Head of caudate nucleus (tissue), 42 donors: ENCODE measurements at regions not wholly inside any gene's neighbourhood (a gene's known extent, or its start where the extent isn't known, plus 50 kb on each side); places are given as distances from the start of the nearest gene placed in this dataset.

Source experiments
- DNase-seq, 42 donors: peaks; one replicate each; pipeline versions ENCODE4 v3.0.0 to v3.0.0-alpha.2; 2020 to 2021; ENCODE audit warnings: mixed read lengths in 7 of 42
- intact Hi-C: fragments of 100-400 bp; cut with DNase I; formaldehyde crosslinking; loops from one replicate; pipeline ENCODE4 v1.15.0; 2022

- DNase-seq, result peak in 2 of 42 donors; percentile 26 to 34
- intact Hi-C loops, result no loop called here
Observed at GRCh38 chr22:49051491-49052022, 776.1 kb downstream of the BRD1 start.

DNA sequence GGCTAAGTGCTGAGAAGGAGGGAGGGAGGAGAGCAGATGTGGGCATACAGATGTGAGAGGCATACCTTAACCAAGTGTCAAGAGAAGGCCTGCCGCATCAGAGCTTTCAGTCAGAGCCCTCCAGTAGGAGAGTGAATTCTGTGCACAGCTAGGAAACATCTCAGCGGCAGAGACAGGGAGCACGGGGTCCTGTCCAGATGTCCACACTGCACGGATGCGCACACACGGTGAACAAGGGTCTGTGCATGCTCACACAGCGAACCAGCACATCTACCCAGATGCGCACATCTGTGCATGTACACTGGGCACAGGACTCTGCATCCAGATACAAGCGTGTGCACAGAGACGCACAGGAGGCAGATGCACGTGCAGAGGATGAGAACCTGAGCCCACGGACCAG is 778.0 kb downstream of the BRD1 start:
- intact Hi-C loops, result no loop called here
- peak in 3 of 42 donors; percentile 16 to 25 (median 24) for DNase-seq

DNA sequence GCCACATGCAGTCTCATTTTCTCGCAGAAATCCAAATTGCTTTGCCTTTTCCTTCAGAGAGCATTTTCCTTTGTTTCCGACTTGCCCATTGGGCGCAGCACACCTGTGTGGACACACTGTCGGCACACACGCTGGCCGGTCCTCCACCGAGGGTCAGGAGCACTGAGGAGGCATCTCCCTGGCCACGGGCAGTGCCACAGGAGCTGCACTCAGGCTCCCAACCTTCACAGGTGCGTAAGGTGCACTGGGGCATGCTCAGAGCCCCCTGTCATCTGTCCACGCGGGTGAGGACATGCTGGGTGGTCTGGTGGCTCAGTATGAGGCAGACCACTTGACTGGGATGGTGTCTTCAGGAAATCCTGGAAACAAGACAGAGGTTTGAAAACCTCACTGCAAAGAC is 779.1 kb downstream of the BRD1 start:
- intact Hi-C loops, result no loop called here
- peak in 3 of 42 donors; percentile 0 to 21 (median 13) for DNase-seq

- DNase-seq, result peak in 3 of 42 donors; percentile 5 to 34 (median 28)
- intact Hi-C loops, result no loop called here
Observed at GRCh38 chr22:49047447-49047846, 780.2 kb downstream of the BRD1 start.

DNA sequence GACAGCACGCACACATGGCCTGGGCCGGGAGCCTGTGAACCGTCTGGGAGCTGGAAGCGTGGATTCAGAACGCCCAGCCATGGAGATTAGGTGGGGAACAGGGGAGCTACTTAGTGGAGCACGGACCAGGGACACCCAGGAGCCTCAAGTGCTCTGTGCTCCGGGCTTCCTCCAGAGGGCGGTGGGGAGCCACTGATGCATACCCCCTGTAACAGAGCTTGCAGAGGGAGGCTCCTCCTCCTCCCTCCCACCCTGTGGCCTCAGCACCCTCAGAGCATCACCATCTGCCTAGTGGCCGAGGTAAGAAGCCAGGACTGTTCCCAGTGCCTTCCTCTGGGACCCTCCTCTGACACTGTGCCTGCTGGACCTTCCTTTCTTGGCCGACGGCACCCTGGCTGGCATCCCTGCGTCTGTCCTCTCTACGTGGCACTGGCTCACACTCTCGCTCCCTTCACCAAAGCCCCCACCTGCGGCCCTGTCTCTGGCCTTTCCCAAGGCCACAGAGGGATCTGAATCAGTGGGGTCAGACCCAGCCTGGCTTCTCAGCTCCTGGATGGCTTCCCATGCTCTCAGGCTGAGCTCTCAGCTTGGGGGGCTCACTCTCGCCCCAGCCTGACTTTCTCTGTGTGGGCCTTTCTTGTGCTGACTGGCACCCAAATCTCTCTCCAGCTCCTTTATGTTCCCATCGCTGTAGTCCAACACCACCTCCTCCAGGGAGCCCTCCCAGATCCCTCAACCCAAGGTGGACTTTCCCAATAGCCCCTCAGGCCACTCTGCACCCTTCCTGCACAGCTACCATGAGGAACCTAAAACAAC is 780.9 kb downstream of the BRD1 start:
- intact Hi-C loops, result no loop called here
- DNase-seq, result peak; percentile 43 to 85 (median 69)

DNA sequence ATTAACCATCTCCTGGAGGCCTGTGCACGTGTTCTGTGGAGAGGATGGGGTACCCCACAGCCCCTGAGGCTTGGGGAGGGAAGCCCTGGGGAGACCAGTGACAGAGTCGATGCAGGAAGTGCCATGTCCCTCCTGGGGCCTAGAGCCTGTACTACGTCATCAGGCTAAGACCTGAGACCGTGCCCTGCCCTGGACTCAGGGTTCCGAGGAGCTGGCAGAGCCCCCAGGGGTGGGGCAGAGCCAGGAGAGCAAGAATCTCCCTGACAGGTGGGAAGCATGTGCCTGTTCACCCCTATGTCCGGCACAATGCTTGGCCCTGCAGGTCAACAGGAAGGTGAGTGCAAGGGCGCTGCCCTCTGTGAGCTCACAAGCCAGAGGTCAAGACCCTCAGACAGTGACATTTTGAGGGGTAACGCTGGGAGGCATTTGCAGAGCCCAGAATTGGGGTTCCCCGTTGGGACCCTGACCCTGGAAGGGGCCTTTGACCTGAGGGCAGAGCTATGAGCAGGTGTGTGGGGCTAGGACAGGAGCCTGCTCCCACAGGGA is 781.6 kb downstream of the BRD1 start:
- peak in 2 of 42 donors; percentile 19 to 25 for DNase-seq
- intact Hi-C loops, result no loop called here

GRCh38 chr22:49045276-49045675 is 782.4 kb downstream of the BRD1 start:
- intact Hi-C loops, result no loop called here
- peak in 1 of 42 donors; percentile 26 for DNase-seq

DNA sequence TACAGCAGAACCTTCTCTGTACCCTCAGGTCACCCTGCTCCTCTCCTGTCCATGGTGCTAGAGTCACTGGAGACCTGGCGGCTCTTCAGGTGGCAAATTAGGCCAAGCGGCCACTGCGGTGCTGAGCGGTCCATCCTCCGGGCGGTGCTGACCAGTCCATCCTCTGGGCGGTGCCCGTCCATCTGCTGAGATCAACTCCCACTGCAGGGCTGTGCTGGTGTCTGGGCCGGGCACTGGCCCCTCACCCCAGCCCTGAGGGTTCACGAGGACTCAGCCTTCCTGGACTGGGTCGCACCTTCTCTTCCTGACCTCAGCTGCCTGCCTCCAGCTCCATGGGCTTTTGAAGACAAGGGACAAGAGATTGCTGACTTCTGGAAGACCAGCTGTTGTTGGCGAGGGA is 782.9 kb downstream of the BRD1 start:
- intact Hi-C loops, result no loop called here
- peak in 1 of 42 donors; percentile 12 for DNase-seq

DNA sequence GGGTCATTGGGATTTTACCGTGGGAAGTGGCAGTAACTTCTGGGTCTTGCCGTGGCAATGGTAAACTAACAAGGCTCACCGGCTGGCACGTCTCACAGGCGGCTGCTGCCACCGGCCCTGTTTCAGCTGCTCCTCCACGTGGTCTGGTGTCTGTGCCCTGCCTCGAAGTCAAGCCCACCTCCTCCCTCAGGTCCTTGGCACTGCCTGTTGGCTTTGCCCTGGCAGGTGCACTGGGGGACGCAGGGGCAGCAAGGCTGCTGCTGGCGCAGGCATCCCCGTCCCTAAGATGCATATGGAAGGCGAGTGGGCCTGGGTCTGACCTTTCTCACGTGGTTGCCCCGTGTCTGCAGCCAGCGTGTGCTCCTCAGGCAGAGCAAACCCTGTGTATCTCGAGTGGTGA is 783.6 kb downstream of the BRD1 start:
- DNase-seq, result no peak
- intact Hi-C loops, result no loop called here

- DNase-seq, result no peak
- intact Hi-C loops, result no loop called here
Observed at GRCh38 chr22:49042877-49043859, 784.5 kb downstream of the BRD1 start.

- intact Hi-C loops, result no loop called here
Observed at GRCh38 chr22:49042066-49042465, 785.6 kb downstream of the BRD1 start.

GRCh38 chr22:49040754-49041467 is 786.8 kb downstream of the BRD1 start:
- intact Hi-C loops, result no loop called here
- DNase-seq, result no peak

More at GRCh38 chr22:49042066-49042465, 785.6 kb downstream of the BRD1 start:
- no peak for DNase-seq

DNA sequence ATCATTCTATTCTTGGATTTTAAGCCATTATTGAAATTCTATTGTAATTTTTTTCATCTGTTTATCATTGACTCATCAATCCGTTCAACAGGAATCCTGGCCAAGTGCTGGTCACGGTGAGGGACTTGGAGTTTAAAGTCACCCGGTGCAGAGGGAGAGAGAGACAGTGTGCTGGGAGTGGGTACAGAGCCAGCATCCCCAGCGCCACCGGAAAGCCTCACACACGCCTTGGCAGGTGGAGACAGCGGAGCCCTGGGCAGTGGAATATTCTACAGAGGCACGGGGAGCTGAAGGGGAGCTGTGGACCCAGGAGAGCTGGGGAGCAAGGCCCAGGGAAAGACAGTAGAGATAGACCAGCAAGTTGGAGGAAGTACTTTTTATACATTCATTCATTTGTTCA is 787.6 kb downstream of the BRD1 start:
- no peak for DNase-seq
- intact Hi-C loops, result no loop called here

DNA sequence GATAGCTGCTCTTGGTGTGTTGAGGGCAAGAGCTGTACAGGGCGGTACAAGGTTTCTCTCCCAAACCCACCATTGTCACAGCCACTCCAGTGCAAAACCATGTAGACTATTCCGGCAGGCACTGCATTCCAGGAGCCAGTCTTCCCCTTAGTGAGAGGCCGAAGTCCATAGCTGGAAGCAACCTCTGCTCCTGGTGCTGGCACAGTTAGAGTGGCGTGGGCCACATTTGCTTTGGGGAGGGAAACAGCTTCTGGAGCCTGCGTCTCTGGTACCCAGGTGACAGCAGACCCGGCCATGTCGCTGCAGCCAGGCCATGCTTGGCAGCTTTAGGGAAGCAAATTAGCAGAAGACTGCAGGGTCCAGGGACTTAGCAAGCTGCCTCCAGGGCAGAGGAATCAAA is 788.0 kb downstream of the BRD1 start:
- intact Hi-C loops, result no loop called here
- DNase-seq, result no peak

DNA sequence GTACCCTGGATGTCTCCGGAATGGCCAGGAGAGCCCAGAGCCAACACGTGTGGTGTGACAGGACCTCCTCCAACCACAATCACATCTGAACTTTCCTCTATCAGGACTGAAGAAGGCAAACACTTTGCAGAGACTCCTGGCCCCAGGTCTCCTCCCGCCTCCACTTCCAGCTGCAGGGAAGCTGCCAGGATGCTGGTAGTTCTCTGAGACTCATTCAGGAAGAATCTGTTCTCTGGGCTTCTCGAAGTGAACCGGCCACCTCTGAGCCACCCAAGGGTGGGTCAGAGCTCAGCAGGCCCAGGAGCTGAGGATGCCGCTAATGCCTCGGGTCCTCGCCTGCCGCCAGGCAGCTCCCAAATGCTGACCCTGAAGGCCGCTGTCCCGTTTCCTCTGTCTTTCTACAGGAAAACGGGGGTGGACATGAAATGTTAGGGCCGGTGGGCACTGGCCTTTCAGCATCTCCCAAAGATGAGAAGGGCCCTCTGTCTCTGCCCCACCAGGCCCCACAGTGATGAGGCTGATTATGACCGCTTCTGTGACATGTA is 789.9 kb downstream of the BRD1 start:
- intact Hi-C loops, result no loop called here
- DNase-seq, result no peak

DNA sequence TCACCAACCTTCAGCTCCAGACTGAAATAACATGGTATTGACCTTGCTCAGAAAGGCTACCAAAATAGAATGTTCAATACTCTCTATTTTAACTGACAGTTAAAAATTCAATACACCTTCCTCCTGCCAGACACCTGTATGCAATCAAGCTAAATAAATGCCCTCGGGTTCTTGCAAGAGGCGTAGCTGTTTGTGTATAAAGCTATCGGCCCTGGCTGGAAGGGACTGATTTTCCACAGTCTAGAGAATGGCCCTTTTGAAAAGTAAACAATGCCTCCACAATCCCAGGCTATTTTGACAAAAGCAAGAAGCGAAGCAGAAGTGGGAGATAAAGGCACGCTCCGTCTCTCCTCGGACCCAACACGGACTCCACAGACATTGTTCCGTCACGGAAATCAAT is 791.2 kb downstream of the BRD1 start:
- intact Hi-C loops, result no loop called here
- DNase-seq, result no peak

DNA sequence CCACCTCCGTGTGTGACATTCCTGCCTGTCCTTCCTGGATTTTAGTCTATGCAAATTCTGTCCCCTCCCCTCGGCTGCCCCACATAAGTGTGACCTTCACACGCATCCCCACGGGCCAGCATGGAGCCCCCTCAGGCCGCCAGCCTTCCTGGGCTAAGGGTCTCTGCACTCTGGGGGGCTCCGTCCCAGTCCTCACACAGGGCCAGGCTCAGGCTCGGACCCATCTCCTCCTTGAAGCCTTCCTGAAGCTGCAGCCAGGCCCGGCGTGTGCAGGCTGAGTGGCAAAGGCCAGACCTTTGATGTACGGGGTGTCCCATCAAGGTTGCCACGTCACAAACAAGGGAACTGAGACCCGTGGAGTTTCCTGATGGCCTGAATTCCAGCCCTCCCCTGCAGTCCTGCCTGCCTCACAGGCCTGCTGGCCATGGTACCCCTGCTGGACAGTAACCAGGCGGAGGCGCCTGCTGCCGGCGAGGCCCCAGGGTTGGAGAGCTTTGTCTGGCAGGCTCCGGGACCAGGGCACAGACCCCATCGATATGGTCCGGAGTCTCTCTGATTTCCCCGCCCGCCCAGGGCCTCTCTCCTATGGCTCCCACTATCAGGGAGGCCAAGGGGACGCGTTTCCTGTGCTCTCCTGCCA is 791.7 kb downstream of the BRD1 start:
- intact Hi-C loops, result no loop called here
- no peak for DNase-seq
